Left ventricle myocardium inferior (tissue), 1 donor: ENCODE measurements at regions not wholly inside any gene's neighbourhood (a gene's known extent, or its start where the extent isn't known, plus 50 kb on each side); places are given as distances from the start of the nearest gene placed in this dataset.

ENCODE experiments used
- DNase-seq: peaks from one replicate; pipeline ENCODE4 v3.0.0-alpha.2; 2020
- H3K27ac ChIP-seq: fragments of 200-600 bp; replicated peaks from 2 replicates; pipeline ENCODE4 v1.8.0; 2021
- H3K27me3 ChIP-seq: fragments of 200-600 bp; 2 replicates; pipeline ENCODE4 v1.8.0; 2021; ENCODE audit warnings: low read depth
- H3K36me3 ChIP-seq: fragments of 200-600 bp; 2 replicates; pipeline ENCODE4 v1.8.0; 2021
- H3K4me1 ChIP-seq: fragments of 200-600 bp; 2 replicates; pipeline ENCODE4 v1.8.0; 2021
- H3K4me3 ChIP-seq: fragments of 200-600 bp; 2 replicates; pipeline ENCODE4 v1.8.0; 2021; ENCODE audit warnings: mild to moderate bottlenecking, moderate library complexity
- H3K9me3 ChIP-seq: fragments of 200-600 bp; replicated peaks from 2 replicates; pipeline ENCODE4 v1.8.0; 2021
- intact Hi-C: fragments of 100-400 bp; cut with micrococcal nuclease; formaldehyde crosslinking; loops from one replicate; pipeline ENCODE4 v1.11.0; 2022
- TF ChIP-seq, protein P1 (sequence below): fragments of 200-600 bp; IDR thresholded peaks from 2 replicates; pipeline ENCODE4 v1.8.0; 2021; ENCODE audit warnings: antibody characterized with exemption, mild to moderate bottlenecking, borderline replicate concordance
- donor health status: DM: no; HTN: yes; CAD: no; lungs with severe emphysema.

DNA sequence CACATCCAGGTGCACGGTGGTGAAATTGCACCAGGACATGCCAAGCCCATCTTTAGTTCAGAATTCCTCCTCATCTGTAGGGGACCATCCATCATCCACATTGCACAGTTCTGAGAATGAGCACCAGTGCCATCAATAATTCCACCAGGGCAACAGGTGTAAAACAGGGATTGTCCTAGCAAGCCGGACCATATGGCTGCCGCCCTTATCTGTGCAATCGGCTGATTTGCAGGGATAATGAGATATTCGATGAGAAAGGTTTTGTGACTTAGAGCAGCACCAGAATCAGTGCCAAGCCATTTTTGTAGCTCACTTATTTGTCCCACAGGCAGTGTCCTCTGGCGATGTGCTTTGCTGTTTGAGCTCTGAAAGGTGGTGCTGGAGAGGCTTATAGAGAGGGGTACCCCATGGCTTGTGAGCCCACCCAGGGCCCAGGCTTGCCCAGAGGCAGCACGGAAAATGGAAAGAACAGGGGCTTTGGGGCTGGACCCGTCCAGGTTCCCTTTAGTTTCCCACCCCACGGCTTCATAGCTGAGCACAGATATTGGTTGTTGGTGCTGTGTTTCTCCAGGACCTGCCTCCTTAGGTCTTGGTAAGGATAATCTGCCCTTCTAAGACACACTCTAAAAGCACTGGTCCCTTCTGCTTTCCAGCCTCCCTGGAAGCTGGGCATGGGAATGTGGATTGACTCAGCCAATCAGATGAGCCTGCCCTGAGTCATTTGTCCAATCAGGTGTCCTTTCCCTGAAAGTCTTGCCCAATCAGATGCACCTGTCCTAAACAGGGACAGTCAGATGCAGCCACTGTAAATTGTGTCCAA, 84.0 kb upstream of the SHANK2 start:
- H3K36me3 ChIP-seq, result no peaks in the 10 kb centered on the region

GRCh38 chr11:71335371-71335770, 83.0 kb upstream of the SHANK2 start:
- TF ChIP-seq, protein P1, sequence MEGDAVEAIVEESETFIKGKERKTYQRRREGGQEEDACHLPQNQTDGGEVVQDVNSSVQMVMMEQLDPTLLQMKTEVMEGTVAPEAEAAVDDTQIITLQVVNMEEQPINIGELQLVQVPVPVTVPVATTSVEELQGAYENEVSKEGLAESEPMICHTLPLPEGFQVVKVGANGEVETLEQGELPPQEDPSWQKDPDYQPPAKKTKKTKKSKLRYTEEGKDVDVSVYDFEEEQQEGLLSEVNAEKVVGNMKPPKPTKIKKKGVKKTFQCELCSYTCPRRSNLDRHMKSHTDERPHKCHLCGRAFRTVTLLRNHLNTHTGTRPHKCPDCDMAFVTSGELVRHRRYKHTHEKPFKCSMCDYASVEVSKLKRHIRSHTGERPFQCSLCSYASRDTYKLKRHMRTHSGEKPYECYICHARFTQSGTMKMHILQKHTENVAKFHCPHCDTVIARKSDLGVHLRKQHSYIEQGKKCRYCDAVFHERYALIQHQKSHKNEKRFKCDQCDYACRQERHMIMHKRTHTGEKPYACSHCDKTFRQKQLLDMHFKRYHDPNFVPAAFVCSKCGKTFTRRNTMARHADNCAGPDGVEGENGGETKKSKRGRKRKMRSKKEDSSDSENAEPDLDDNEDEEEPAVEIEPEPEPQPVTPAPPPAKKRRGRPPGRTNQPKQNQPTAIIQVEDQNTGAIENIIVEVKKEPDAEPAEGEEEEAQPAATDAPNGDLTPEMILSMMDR, result no peak
- H3K36me3 ChIP-seq, result no peaks in the 10 kb centered on the region
- H3K9me3 ChIP-seq, result peaks cover 8% of the 10 kb centered on the region
- no peak overlapping the region for H3K4me3 ChIP-seq
- peaks cover 85% of the 10 kb centered on the region for H3K27me3 ChIP-seq
- H3K27ac ChIP-seq, result no peak overlapping the region
- intact Hi-C loops, result no loop called here
- DNase-seq, result no peak
- no peaks in the 10 kb centered on the region for H3K4me1 ChIP-seq

More for the DNA sequence above, 84.0 kb upstream of the SHANK2 start:
- H3K27ac ChIP-seq, result no peak overlapping the region
- peaks cover 87% of the 10 kb centered on the region for H3K27me3 ChIP-seq
- DNase-seq, result no peak
- no peaks in the 10 kb centered on the region for H3K4me1 ChIP-seq
- TF ChIP-seq, protein P1, result no peak
- intact Hi-C loops, result no loop called here
- no peak overlapping the region for H3K4me3 ChIP-seq
- peaks cover 8% of the 10 kb centered on the region for H3K9me3 ChIP-seq

DNA sequence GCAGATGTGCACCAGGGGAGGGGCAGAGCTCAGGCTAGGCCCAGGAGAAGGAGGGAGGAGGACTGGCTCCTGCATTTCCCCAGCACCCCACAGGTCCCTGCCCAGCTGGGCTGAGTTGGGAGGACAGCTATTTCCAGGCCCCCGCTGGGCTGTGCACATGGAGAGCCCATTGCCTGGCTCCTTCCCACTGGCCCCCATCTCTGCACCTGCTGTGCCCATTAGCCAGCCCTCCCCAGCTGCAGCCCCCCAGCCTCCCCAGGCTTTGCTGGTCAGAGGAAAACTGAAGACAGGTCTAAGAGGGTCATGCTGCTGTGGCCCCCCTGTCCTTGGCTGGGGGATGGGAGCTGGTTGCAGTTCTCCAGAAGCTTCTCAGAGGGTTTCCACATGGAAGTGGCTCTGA, 81.8 kb upstream of the SHANK2 start:
- Histone ChIP-seq H3K4me3 (no peak overlapping the region), H3K9me3 (peaks cover 8% of the 10 kb centered on the region), H3K4me1 (no peaks in the 10 kb centered on the region), H3K27me3 (peaks cover 76% of the 10 kb centered on the region), H3K36me3 (no peaks in the 10 kb centered on the region), H3K27ac (no peak overlapping the region)
- no peak for DNase-seq
- intact Hi-C loops, result no loop called here
- TF ChIP-seq, protein P1, result no peak

DNA sequence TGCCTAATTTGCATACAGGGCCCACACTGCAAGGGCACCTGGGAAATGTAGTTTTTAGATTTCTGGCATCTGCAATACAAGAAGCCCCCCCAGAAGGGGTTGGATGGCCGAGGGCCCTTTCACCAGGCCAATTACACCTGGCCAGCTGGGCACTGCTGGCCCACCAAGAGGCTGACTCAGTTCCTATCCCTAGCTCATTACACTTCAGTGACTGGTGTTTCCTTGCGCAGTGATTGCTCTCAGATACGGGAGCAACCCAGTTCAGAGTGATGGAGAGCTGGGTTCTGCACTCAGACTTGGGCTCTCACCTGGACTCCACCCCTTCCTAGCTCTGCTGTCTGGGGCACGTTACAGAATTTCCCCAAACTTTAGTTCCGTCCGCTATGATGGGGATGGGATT, 81.1 kb upstream of the SHANK2 start:
- TF ChIP-seq, protein P1, result no peak
- intact Hi-C loops, result no loop called here

GRCh38 chr11:71332447-71332846, 80.1 kb upstream of the SHANK2 start:
- Histone ChIP-seq H3K27ac (no peak overlapping the region), H3K4me1 (no peaks in the 10 kb centered on the region), H3K36me3 (no peaks in the 10 kb centered on the region), H3K27me3 (peaks cover 63% of the 10 kb centered on the region), H3K4me3 (no peak overlapping the region), H3K9me3 (peaks cover 8% of the 10 kb centered on the region)
- intact Hi-C loops, result no loop called here
- DNase-seq, result no peak
- TF ChIP-seq, protein P1, result no peak

More for the DNA sequence above, 81.1 kb upstream of the SHANK2 start:
- peaks cover 69% of the 10 kb centered on the region for H3K27me3 ChIP-seq
- no peaks in the 10 kb centered on the region for H3K36me3 ChIP-seq
- H3K4me1 ChIP-seq, result no peaks in the 10 kb centered on the region
- no peak overlapping the region for H3K4me3 ChIP-seq
- H3K9me3 ChIP-seq, result peaks cover 8% of the 10 kb centered on the region
- no peak overlapping the region for H3K27ac ChIP-seq
- DNase-seq, result no peak
